IMR-90 (cell line): ENCODE measurements at regions not wholly inside any gene's neighbourhood (a gene's known extent, or its start where the extent isn't known, plus 50 kb on each side); places are given as distances from the start of the nearest gene placed in this dataset.

Experiments used
- ATAC-seq: fragments of 200-7000 bp; cut with Tn5 transposase; 2 replicates; pipeline ENCODE4 v1.9.1; 2020; ENCODE audit warnings: low read depth, mild to moderate bottlenecking, moderate library complexity
- BruUV-seq: library from RNA; stranded (reverse); fragments of 400-500 nt; replicated peaks from 2 replicates; lab custom pipeline; 2021; lab: Mats Ljungman, UMichigan
- CTCF ChIA-PET: fragments of 300-600 bp; formaldehyde crosslinking; extraction: SDS; loops from one replicate; lab custom pipeline; 2021; ENCODE audit warnings: antibody characterized with exemption; lab: Yijun Ruan, JAX
- POLR2A ChIA-PET: fragments of 300-600 bp; sonication (Branson Sonifier 250); formaldehyde crosslinking; loops from one replicate; lab custom pipeline; 2022; ENCODE audit warnings: antibody characterized with exemption; ENCODE audit not compliant: unreplicated experiment; lab: Charles Lee
- DNase-seq: peaks from one replicate; pipeline ENCODE4 v3.0.0; 2013
- H2AFZ ChIP-seq: replicated peaks from 2 replicates; pipeline ENCODE3; 2013; ENCODE audit warnings: low read length, mild to moderate bottlenecking; ENCODE audit not compliant: poor library complexity
- H2AK5ac ChIP-seq: 2 replicates; pipeline ENCODE4 v1.6.1; 2013; ENCODE audit warnings: low read depth, low read length, inconsistent platforms
- H2AK9ac ChIP-seq: replicated peaks from 2 replicates; pipeline ENCODE3; 2013; ENCODE audit warnings: mild to moderate bottlenecking, low read depth, low read length, moderate library complexity; ENCODE audit not compliant: poor library complexity
- H2BK120ac ChIP-seq: 2 replicates; pipeline ENCODE4 v1.6.1; 2013; ENCODE audit warnings: low read depth, low read length, inconsistent platforms
- H2BK15ac ChIP-seq: 3 replicates; pipeline ENCODE4 v1.6.1; 2013; ENCODE audit warnings: low read depth, low read length, inconsistent platforms
- H2BK20ac ChIP-seq: 2 replicates; pipeline ENCODE4 v1.6.1; 2013; ENCODE audit warnings: low read depth, mild to moderate bottlenecking, inconsistent platforms, low read length, moderate library complexity
- H2BK5ac ChIP-seq: 2 replicates; pipeline ENCODE4 v1.6.1; 2013; ENCODE audit warnings: mild to moderate bottlenecking, low read depth, low read length, inconsistent platforms; ENCODE audit not compliant: poor library complexity, severe bottlenecking
- H3K14ac ChIP-seq: replicated peaks from 2 replicates; pipeline ENCODE4 v1.6.1; 2013; ENCODE audit warnings: low read depth, low read length, inconsistent platforms
- H3K18ac ChIP-seq: 2 replicates; pipeline ENCODE4 v1.6.1; 2013; ENCODE audit warnings: low read depth, low read length, control low read depth
- H3K23ac ChIP-seq: 2 replicates; pipeline ENCODE4 v1.6.1; 2013; ENCODE audit warnings: low read depth, low read length, inconsistent platforms
- H3K27ac ChIP-seq: 2 replicates; pipeline ENCODE4 v1.5.1; 2013; ENCODE audit warnings: mild to moderate bottlenecking, control low read depth, low read length; ENCODE audit not compliant: insufficient read depth
- H3K27me3 ChIP-seq: 2 replicates; pipeline ENCODE4 v1.6.1; 2013; ENCODE audit warnings: low read length; ENCODE audit not compliant: control insufficient read depth, insufficient read depth
- H3K36me3 ChIP-seq: 2 replicates; pipeline ENCODE4 v1.6.1; 2013; ENCODE audit warnings: low read length, mixed read lengths; ENCODE audit not compliant: control insufficient read depth, insufficient read depth
- H3K4ac ChIP-seq: 2 replicates; pipeline ENCODE4 v1.6.1; 2013; ENCODE audit warnings: low read depth, low read length, inconsistent platforms
- H3K4me1 ChIP-seq: 2 replicates; pipeline ENCODE4 v1.6.1; 2013; ENCODE audit warnings: low read length, mixed read lengths; ENCODE audit not compliant: control insufficient read depth, insufficient read depth
- H3K4me2 ChIP-seq: 2 replicates; pipeline ENCODE4 v1.6.1; 2013; ENCODE audit warnings: low read depth, mild to moderate bottlenecking, control low read depth, low read length, moderate library complexity
- H3K4me3 ChIP-seq: 2 replicates; pipeline ENCODE4 v1.5.1; 2013; ENCODE audit warnings: low read depth, mild to moderate bottlenecking, control low read depth, low read length, moderate library complexity; ENCODE audit not compliant: insufficient read depth
- H3K56ac ChIP-seq: 2 replicates; pipeline ENCODE4 v1.6.1; 2013; ENCODE audit warnings: low read length, inconsistent platforms; ENCODE audit not compliant: insufficient read depth; ENCODE audit errors: extremely low read depth
- H3K79me1 ChIP-seq, 2 experiments: 2 replicates each; pipeline ENCODE4 v1.6.1; 2013; ENCODE audit warnings: low read length in 2 of 2, inconsistent platforms in 1 of 2, low read depth in 1 of 2
- H3K9ac ChIP-seq: 2 replicates; pipeline ENCODE4 v1.6.1; 2013; ENCODE audit warnings: low read depth, low read length, control low read depth
- H3K9me1 ChIP-seq: 2 replicates; pipeline ENCODE4 v1.6.1; 2013; ENCODE audit warnings: low read length, inconsistent platforms; ENCODE audit not compliant: insufficient read depth
- H3K9me3 ChIP-seq: 2 replicates; pipeline ENCODE4 v1.6.1; 2013; ENCODE audit warnings: low read length; ENCODE audit not compliant: control insufficient read depth, insufficient read depth
- H4K20me1 ChIP-seq: 2 replicates; pipeline ENCODE4 v1.6.1; 2013; ENCODE audit warnings: low read length, inconsistent platforms; ENCODE audit not compliant: insufficient read depth
- H4K5ac ChIP-seq: 2 replicates; pipeline ENCODE4 v1.6.1; 2013; ENCODE audit warnings: mild to moderate bottlenecking, low read depth, low read length, control low read depth
- H4K8ac ChIP-seq, 2 experiments: 2 replicates each; pipeline ENCODE4 v1.6.1; 2013; ENCODE audit warnings: low read depth in 2 of 2, low read length in 2 of 2, control low read depth in 1 of 2, inconsistent platforms in 1 of 2
- H4K91ac ChIP-seq: 2 replicates; pipeline ENCODE4 v1.6.1; 2013; ENCODE audit warnings: low read depth, low read length, inconsistent platforms; ENCODE audit not compliant: insufficient read depth
- MAFK ChIP-seq: IDR thresholded peaks from 2 replicates; pipeline ENCODE4 v1.6.1; 2012; ENCODE audit warnings: low read depth, low read length, improper control_type of control experiment
- POLR2A ChIP-seq: IDR thresholded peaks from 2 replicates; pipeline ENCODE4 v1.6.1; 2012; ENCODE audit warnings: mild to moderate bottlenecking, low read depth, low read length
- WGBS, 2 experiments: methylation state at CpG; one replicate each; pipeline versions ENCODE4 v1.1.5 to v1.1.7; 2013; ENCODE audit warnings: missing lambda C conversion rate in 2 of 2; ENCODE audit not compliant: insufficient read length in 1 of 2; ENCODE audit errors: extremely low coverage in 2 of 2; 5-methylcytosine and 5-hydroxymethylcytosine counted together
- dilution Hi-C: fragments of 300-500 bp; cut with HindIII; formaldehyde crosslinking; loops from one replicate; pipeline ENCODE4 v1.14.3; 2018; ENCODE audit warnings: low sequenced_read_pairs; ENCODE audit not compliant: unreplicated experiment
- in situ Hi-C: fragments of 300-500 bp; cut with MboI; formaldehyde crosslinking; loops from 3 replicates; pipeline ENCODE4 v1.14.3; 2019; ENCODE audit warnings: low sequenced_read_pairs, inconsistent platforms, mixed read lengths
- intact Hi-C: fragments of 100-400 bp; cut with micrococcal nuclease; formaldehyde crosslinking; loops from 2 replicates; pipeline ENCODE4 v1.10.0; 2022
- TF ChIP-seq, protein P1 (sequence below): fragments of 150-350 bp; IDR thresholded peaks from 2 replicates; pipeline ENCODE4 v1.6.1; 2017; ENCODE audit warnings: mild to moderate bottlenecking, antibody characterized with exemption, low read length, low read depth
- TF ChIP-seq, protein P2 (sequence below): conservative IDR thresholded peaks from 2 replicates; pipeline ENCODE4 v1.5.1; 2012; ENCODE audit warnings: mild to moderate bottlenecking, low read depth, low read length, improper control_type of control experiment

DNA sequence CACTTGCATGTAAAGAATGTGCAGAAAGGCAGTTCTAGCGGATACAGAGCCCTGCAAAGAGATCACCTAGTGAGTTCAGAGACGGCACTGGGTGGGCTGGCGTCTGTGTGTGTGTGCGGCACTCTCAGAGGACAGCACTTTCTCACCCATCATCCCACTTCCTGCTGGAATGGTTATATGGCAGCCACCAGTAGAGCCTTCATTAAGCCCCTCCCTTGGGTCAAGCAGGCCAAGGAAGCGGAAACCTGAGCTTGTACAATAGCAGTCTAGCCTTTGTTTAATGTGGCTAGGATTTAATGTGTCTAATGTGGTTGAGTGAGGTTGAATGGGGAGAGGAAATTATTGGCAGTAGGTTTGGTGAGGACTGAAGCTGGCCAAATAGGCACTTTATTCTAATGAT lies 88.3 kb upstream of the ELAC2 start:
- Histone ChIP-seq H3K14ac (no peak overlapping the region), H3K4me3 (no peak overlapping the region), H3K27ac (no peak overlapping the region), H3K79me1 (no peaks in the 10 kb centered on the region), H3K36me3 (no peaks in the 10 kb centered on the region), H3K9me1 (no peaks in the 10 kb centered on the region), H4K5ac (no peak overlapping the region), H2BK120ac (no peak overlapping the region), H2BK5ac (no peak overlapping the region), H2AK5ac (no peak overlapping the region), H3K18ac (no peak overlapping the region), H4K8ac (no peak overlapping the region), H2BK20ac (no peak overlapping the region), H3K9ac (no peak overlapping the region), H2AFZ (no peak overlapping the region), H3K4ac (no peak overlapping the region), H3K9me3 (no peaks in the 10 kb centered on the region), H2BK15ac (no peak overlapping the region), H2AK9ac (no peak overlapping the region), H3K27me3 (no peaks in the 10 kb centered on the region; the same call in none of the 2 replicates), H3K56ac (no peak overlapping the region), H3K23ac (no peak overlapping the region), H3K4me1 (no peaks in the 10 kb centered on the region), H4K20me1 (no peaks in the 10 kb centered on the region), H4K91ac (no peak overlapping the region), H3K4me2 (no peak overlapping the region)
- no TSS peak for BruUV-seq
- DNase-seq: no peak
- intact Hi-C loops: no loop called here
- dilution Hi-C loops: no loop called here
- in situ Hi-C loops: no loop called here
- no CpG with 5 or more reads among the region's 5 CpGs for WGBS, 2 experiments
- CTCF ChIA-PET: no interaction called here
- no peak for ATAC-seq
- TF ChIP-seq, protein P1, sequence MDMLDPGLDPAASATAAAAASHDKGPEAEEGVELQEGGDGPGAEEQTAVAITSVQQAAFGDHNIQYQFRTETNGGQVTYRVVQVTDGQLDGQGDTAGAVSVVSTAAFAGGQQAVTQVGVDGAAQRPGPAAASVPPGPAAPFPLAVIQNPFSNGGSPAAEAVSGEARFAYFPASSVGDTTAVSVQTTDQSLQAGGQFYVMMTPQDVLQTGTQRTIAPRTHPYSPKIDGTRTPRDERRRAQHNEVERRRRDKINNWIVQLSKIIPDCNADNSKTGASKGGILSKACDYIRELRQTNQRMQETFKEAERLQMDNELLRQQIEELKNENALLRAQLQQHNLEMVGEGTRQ: no peak
- TF ChIP-seq, protein P2, sequence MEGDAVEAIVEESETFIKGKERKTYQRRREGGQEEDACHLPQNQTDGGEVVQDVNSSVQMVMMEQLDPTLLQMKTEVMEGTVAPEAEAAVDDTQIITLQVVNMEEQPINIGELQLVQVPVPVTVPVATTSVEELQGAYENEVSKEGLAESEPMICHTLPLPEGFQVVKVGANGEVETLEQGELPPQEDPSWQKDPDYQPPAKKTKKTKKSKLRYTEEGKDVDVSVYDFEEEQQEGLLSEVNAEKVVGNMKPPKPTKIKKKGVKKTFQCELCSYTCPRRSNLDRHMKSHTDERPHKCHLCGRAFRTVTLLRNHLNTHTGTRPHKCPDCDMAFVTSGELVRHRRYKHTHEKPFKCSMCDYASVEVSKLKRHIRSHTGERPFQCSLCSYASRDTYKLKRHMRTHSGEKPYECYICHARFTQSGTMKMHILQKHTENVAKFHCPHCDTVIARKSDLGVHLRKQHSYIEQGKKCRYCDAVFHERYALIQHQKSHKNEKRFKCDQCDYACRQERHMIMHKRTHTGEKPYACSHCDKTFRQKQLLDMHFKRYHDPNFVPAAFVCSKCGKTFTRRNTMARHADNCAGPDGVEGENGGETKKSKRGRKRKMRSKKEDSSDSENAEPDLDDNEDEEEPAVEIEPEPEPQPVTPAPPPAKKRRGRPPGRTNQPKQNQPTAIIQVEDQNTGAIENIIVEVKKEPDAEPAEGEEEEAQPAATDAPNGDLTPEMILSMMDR: no peak
- TF ChIP-seq POLR2A: no peak
- TF ChIP-seq MAFK: no peak
- POLR2A ChIA-PET: no interaction called here
